ENCODE measurements at regions not wholly inside any gene's neighbourhood (a gene's known extent, or its start where the extent isn't known, plus 50 kb on each side); places are given as distances from the start of the nearest gene placed in this dataset.

DNA sequence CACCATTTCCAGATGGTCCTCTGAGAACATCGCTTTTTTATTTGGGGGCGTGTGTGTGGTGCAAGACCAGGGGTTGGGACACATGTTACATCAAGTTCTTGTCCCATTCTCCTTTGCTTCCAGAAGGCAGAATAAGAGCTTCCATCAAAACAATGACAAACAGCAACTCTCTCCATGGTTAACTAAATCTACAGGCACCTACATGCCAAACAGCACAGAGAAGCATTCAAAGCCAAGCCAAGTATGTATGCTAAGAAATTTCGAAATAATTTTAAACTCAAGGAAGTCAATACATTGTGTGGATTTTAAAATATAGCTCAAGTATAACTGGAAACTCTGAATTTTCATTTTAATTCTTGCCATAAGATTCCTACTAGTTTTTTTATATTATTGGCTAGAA is 105.6 kb downstream of the SEC61B start:
- H3K27me3 ChIP-seq (ENCODE audit: insufficient read depth, low read length), result no peaks in the 10 kb centered on the region; the same call in 1 of the 2 replicates
- H2BK15ac ChIP-seq (ENCODE audit: low read depth, low read length), result no peak overlapping the region
- no peaks in the 10 kb centered on the region for H3K9me3 ChIP-seq (ENCODE audit: control insufficient read depth, low read depth, low read length)
- no peak overlapping the region for H3K23ac ChIP-seq (ENCODE audit: insufficient read length, low read depth, low read length)
- Mint-ChIP-seq H3K9me3 (no peaks in the 10 kb centered on the region), H3K36me3 (ENCODE audit: insufficient read depth in 1 of 3, low read depth in 3 of 3) (no peaks in the 10 kb centered on the region), H3K27me3 (ENCODE audit: low read depth) (no peaks in the 10 kb centered on the region), H3K27ac (no peak overlapping the region), H3K4me3 (no peak overlapping the region), H3K4me1 (peaks cover 0 to 3% of the 10 kb centered on the region in 2 experiments; a peak in 1 of 4 replicates)
- no peaks in the 10 kb centered on the region for H3K79me2 ChIP-seq (ENCODE audit: insufficient read depth, low read length)
- H3K18ac ChIP-seq (ENCODE audit: insufficient read length, low read depth, low read length), result no peak overlapping the region
- H3K56ac ChIP-seq (ENCODE audit: insufficient read length, low read depth, low read length), result no peak overlapping the region
- H2AK5ac ChIP-seq (ENCODE audit: insufficient read length, low read length), result no peak overlapping the region
- H4K8ac ChIP-seq (replicated peaks; ENCODE audit: insufficient read length, low read depth, low read length), result no peak overlapping the region
- no peak overlapping the region for H4K5ac ChIP-seq (ENCODE audit: insufficient read length, low read depth, low read length)
- H2BK120ac ChIP-seq (ENCODE audit: low read depth, low read length, poor library complexity, severe bottlenecking), result no peak overlapping the region
- H3K14ac ChIP-seq (ENCODE audit: insufficient read depth, low read length), result no peak overlapping the region
- TF ChIP-seq, protein P1, sequence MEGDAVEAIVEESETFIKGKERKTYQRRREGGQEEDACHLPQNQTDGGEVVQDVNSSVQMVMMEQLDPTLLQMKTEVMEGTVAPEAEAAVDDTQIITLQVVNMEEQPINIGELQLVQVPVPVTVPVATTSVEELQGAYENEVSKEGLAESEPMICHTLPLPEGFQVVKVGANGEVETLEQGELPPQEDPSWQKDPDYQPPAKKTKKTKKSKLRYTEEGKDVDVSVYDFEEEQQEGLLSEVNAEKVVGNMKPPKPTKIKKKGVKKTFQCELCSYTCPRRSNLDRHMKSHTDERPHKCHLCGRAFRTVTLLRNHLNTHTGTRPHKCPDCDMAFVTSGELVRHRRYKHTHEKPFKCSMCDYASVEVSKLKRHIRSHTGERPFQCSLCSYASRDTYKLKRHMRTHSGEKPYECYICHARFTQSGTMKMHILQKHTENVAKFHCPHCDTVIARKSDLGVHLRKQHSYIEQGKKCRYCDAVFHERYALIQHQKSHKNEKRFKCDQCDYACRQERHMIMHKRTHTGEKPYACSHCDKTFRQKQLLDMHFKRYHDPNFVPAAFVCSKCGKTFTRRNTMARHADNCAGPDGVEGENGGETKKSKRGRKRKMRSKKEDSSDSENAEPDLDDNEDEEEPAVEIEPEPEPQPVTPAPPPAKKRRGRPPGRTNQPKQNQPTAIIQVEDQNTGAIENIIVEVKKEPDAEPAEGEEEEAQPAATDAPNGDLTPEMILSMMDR (conservative IDR thresholded peaks at IDR 0.05), result no peak
- no peak overlapping the region for H4K91ac ChIP-seq (ENCODE audit: insufficient read length, low read depth, low read length)
- H3K4me2 ChIP-seq (ENCODE audit: insufficient read depth, insufficient read length, low read length), result no peak overlapping the region
- WGBS (ENCODE audit: extremely low coverage, insufficient read length, low lambda C conversion rate), result no CpG with 5 or more reads among the region's 3 CpGs
- H3K9ac ChIP-seq (ENCODE audit: extremely low read depth, insufficient read length, low read length), result no peak overlapping the region
- H2AFZ ChIP-seq (ENCODE audit: low read length), result no peak overlapping the region
- no peak overlapping the region for H3T11ph ChIP-seq (ENCODE audit: low read length)
- H2BK5ac ChIP-seq (ENCODE audit: insufficient read length, low read length), result no peak overlapping the region
- H3K27ac ChIP-seq (ENCODE audit: insufficient read length, low read depth, low read length), result no peak overlapping the region
- H4K20me1 ChIP-seq (ENCODE audit: control insufficient read depth, insufficient read depth, insufficient read length), result no peaks in the 10 kb centered on the region
- no peak for DNase-seq
- no peak overlapping the region for H2BK20ac ChIP-seq (ENCODE audit: low read depth, low read length, poor library complexity, severe bottlenecking)
- no peaks in the 10 kb centered on the region for H3K4me1 ChIP-seq (ENCODE audit: insufficient read depth, low read length)
- no peaks in the 10 kb centered on the region for H3K79me1 ChIP-seq (ENCODE audit: insufficient read depth, low read depth, low read length, poor library complexity, severe bottlenecking)
- no peak overlapping the region for H2BK12ac ChIP-seq (ENCODE audit: insufficient read length, low read depth, low read length)
- H3K23me2 ChIP-seq (ENCODE audit: insufficient read length, low read depth, low read length, poor library complexity, severe bottlenecking), result no peaks in the 10 kb centered on the region
- H3K4ac ChIP-seq (ENCODE audit: low read depth, low read length), result no peak overlapping the region
